HL-60 (cell line): ENCODE measurements at regions not wholly inside any gene's neighbourhood (a gene's known extent, or its start where the extent isn't known, plus 50 kb on each side); places are given as distances from the start of the nearest gene placed in this dataset.

Source experiments
- DNase-seq, 2 experiments: peaks; one replicate each; pipeline ENCODE4 v3.0.0-alpha.2; 2010 to 2020; ENCODE audit warnings: low read depth in 1 of 2, low spot score in 1 of 2
- H3K27ac ChIP-seq: fragments of 250-450 bp; sonication (Bioruptor Pico); replicated peaks from 2 replicates; pipeline ENCODE4 v1.5.1; 2020; ENCODE audit warnings: mild to moderate bottlenecking, moderate library complexity
- H3K27me3 ChIP-seq: fragments of 250-450 bp; sonication (Bioruptor Pico); 2 replicates; pipeline ENCODE4 v1.5.1; 2021; ENCODE audit warnings: mild to moderate bottlenecking, moderate library complexity; ENCODE audit not compliant: insufficient read depth, poor library complexity, severe bottlenecking
- H3K4me3 ChIP-seq: replicated peaks from 2 replicates; pipeline ENCODE4 v1.5.1; 2011; ENCODE audit warnings: mild to moderate bottlenecking, control low read depth, low read length; ENCODE audit not compliant: insufficient read depth
- CTCF ChIP-seq: IDR thresholded peaks from one replicate; pipeline ENCODE4 v1.5.1; 2011; ENCODE audit warnings: low read length, control low read depth, inconsistent platforms; ENCODE audit not compliant: insufficient read depth
- GABPA ChIP-seq: IDR thresholded peaks from 2 replicates; pipeline ENCODE4 v1.6.1; 2012; ENCODE audit warnings: low read depth
- POLR2AphosphoS5 ChIP-seq: IDR thresholded peaks from 2 replicates; pipeline ENCODE4 v1.6.1; 2012; ENCODE audit warnings: low read depth
- REST ChIP-seq: IDR thresholded peaks from 2 replicates; pipeline ENCODE4 v1.6.1; 2012; ENCODE audit warnings: low read depth; ENCODE audit not compliant: insufficient replicate concordance
- SPI1 ChIP-seq: IDR thresholded peaks from 2 replicates; pipeline ENCODE4 v1.6.1; 2012; ENCODE audit warnings: low read depth, mild to moderate bottlenecking, borderline replicate concordance

GRCh38 chr7:17056491-17057142 lies 174.8 kb upstream of the AGR3 start:
- Histone ChIP-seq H3K27me3 (no peaks in the 10 kb centered on the region), H3K27ac (no peak overlapping the region), H3K4me3 (no peak overlapping the region)
- DNase-seq = no peak
- TF ChIP-seq REST = no peak
- TF ChIP-seq CTCF = no peak
- no peak for TF ChIP-seq SPI1
- TF ChIP-seq GABPA = no peak
- no peak for TF ChIP-seq POLR2AphosphoS5

- TF ChIP-seq POLR2AphosphoS5 (no peak), REST (no peak), CTCF (no peak), GABPA (no peak), SPI1 (no peak)
- no peak overlapping the region for H3K4me3 ChIP-seq
- no peaks in the 10 kb centered on the region for H3K27me3 ChIP-seq
- no peak overlapping the region for H3K27ac ChIP-seq
- DNase-seq = no peak
These were observed 175.3 kb upstream of the AGR3 start for GRCh38 chr7:17057143-17057509.

GRCh38 chr7:17058568-17058967 lies 176.8 kb upstream of the AGR3 start:
- Histone ChIP-seq H3K4me3 (no peak overlapping the region), H3K27ac (peak overlapping the region; percentile 62), H3K27me3 (no peaks in the 10 kb centered on the region)
- DNase-seq = peak in 1 of 2 experiments; percentile 29
- peak; percentile 56 for TF ChIP-seq SPI1
- no peak for TF ChIP-seq REST

- Histone ChIP-seq H3K27me3 (no peaks in the 10 kb centered on the region), H3K27ac (no peak overlapping the region), H3K4me3 (no peak overlapping the region)
- TF ChIP-seq GABPA (no peak), SPI1 (no peak), REST (no peak), CTCF (no peak), POLR2AphosphoS5 (no peak)
- no peak for DNase-seq
These were observed 178.3 kb upstream of the AGR3 start for GRCh38 chr7:17060051-17060450.
